ACC112 (cell line): ENCODE measurements at regions not wholly inside any gene's neighbourhood (a gene's known extent, or its start where the extent isn't known, plus 50 kb on each side); places are given as distances from the start of the nearest gene placed in this dataset.
"Not testable (repeated sequence)": the region's sequence is repeated elsewhere in the genome, so short reads cannot be mapped to it uniquely, and the experiment has no call there.

Experiments
- H2AFZ ChIP-seq: fragments of 200-600 bp; sonication (generic); one replicate; pipeline ENCODE4 v1.6.0; 2017; ENCODE audit warnings: antibody characterized with exemption, low read length; ENCODE audit not compliant: unreplicated experiment
- H3K27ac ChIP-seq: fragments of 200-600 bp; sonication (generic); 2 replicates; pipeline ENCODE4 v1.5.1; 2014; ENCODE audit warnings: low read depth, mild to moderate bottlenecking, antibody characterized with exemption, low read length, moderate library complexity
- H3K27me3 ChIP-seq: fragments of 200-600 bp; sonication (generic); 2 replicates; pipeline ENCODE4 v1.6.1; 2014; ENCODE audit warnings: mild to moderate bottlenecking, antibody characterized with exemption, low read length, moderate library complexity, mixed read lengths; ENCODE audit not compliant: insufficient read depth
- H3K36me3 ChIP-seq: fragments of 200-600 bp; sonication (generic); 2 replicates; pipeline ENCODE4 v1.6.1; 2016; ENCODE audit warnings: mild to moderate bottlenecking, antibody characterized with exemption, low read length, moderate library complexity, mixed read lengths; ENCODE audit not compliant: insufficient read depth
- H3K4me1 ChIP-seq: fragments of 200-600 bp; sonication (generic); one replicate; pipeline ENCODE4 v1.6.1; 2016; ENCODE audit warnings: low read length, mixed read lengths; ENCODE audit not compliant: insufficient read depth, unreplicated experiment, control insufficient read depth
- H3K4me3 ChIP-seq: fragments of 200-600 bp; sonication (generic); 2 replicates; pipeline ENCODE4 v1.5.1; 2014; ENCODE audit warnings: mild to moderate bottlenecking, low read depth, low read length
- H3K79me2 ChIP-seq: fragments of 200-600 bp; sonication (generic); one replicate; pipeline ENCODE4 v1.6.0; 2016; ENCODE audit warnings: low read length; ENCODE audit not compliant: control insufficient read depth, unreplicated experiment, insufficient read depth

GRCh38 chr16:29301662-29302285, 104.7 kb downstream of the NPIPB11 start:
- H3K79me2 ChIP-seq, result not testable (repeated sequence)
- peaks cover 15% of the 10 kb centered on the region for H3K4me1 ChIP-seq

GRCh38 chr16:29300541-29301535, 105.7 kb downstream of the NPIPB11 start:
- H3K27ac ChIP-seq, result peak overlapping the region; percentile 75
- not testable (repeated sequence) for H3K79me2 ChIP-seq, H3K27me3 ChIP-seq, H3K36me3 ChIP-seq, H3K4me3 ChIP-seq
- peak overlapping the region; percentile 48 for H2AFZ ChIP-seq
- H3K4me1 ChIP-seq, result peaks cover 12% of the 10 kb centered on the region

More at GRCh38 chr16:29301662-29302285, 104.7 kb downstream of the NPIPB11 start:
- not testable (repeated sequence) for H3K27ac ChIP-seq, H3K4me3 ChIP-seq, H3K36me3 ChIP-seq, H2AFZ ChIP-seq, H3K27me3 ChIP-seq

GRCh38 chr16:29300030-29300491, 106.5 kb downstream of the NPIPB11 start:
- Histone ChIP-seq H2AFZ (peak overlapping the region; percentile 48), H3K4me1 (peaks cover 12% of the 10 kb centered on the region), H3K27ac (peak overlapping the region; percentile 75)
- not testable (repeated sequence) for H3K36me3 ChIP-seq, H3K27me3 ChIP-seq, H3K79me2 ChIP-seq, H3K4me3 ChIP-seq

- not testable (repeated sequence) for H3K36me3 ChIP-seq, H3K27me3 ChIP-seq, H3K4me3 ChIP-seq, H2AFZ ChIP-seq, H3K27ac ChIP-seq, H3K79me2 ChIP-seq
- H3K4me1 ChIP-seq, result peaks cover 12% of the 10 kb centered on the region
Observed at GRCh38 chr16:29298997-29299396, 107.5 kb downstream of the NPIPB11 start.

GRCh38 chr16:29298307-29298706, 108.2 kb downstream of the NPIPB11 start:
- H3K27me3 ChIP-seq, H2AFZ ChIP-seq, H3K27ac ChIP-seq, H3K79me2 ChIP-seq, H3K4me3 ChIP-seq, H3K36me3 ChIP-seq: not testable (repeated sequence)
- H3K4me1 ChIP-seq, result peaks cover 12% of the 10 kb centered on the region

- H3K27ac ChIP-seq, H3K27me3 ChIP-seq, H3K79me2 ChIP-seq, H3K4me3 ChIP-seq, H2AFZ ChIP-seq, H3K36me3 ChIP-seq: not testable (repeated sequence)
- peaks cover 12% of the 10 kb centered on the region for H3K4me1 ChIP-seq
Observed at GRCh38 chr16:29297809-29298177, 108.7 kb downstream of the NPIPB11 start.

GRCh38 chr16:29297144-29297808, 109.2 kb downstream of the NPIPB11 start:
- not testable (repeated sequence) for H2AFZ ChIP-seq, H3K27me3 ChIP-seq, H3K36me3 ChIP-seq, H3K79me2 ChIP-seq, H3K27ac ChIP-seq, H3K4me3 ChIP-seq
- peaks cover 12% of the 10 kb centered on the region for H3K4me1 ChIP-seq

GRCh38 chr16:29296176-29296575, 110.3 kb downstream of the NPIPB11 start:
- H3K27me3 ChIP-seq, H3K27ac ChIP-seq, H3K4me3 ChIP-seq, H2AFZ ChIP-seq, H3K79me2 ChIP-seq, H3K36me3 ChIP-seq: not testable (repeated sequence)
- H3K4me1 ChIP-seq, result peaks cover 17% of the 10 kb centered on the region

- H3K4me3 ChIP-seq, H3K36me3 ChIP-seq, H3K27me3 ChIP-seq, H3K79me2 ChIP-seq, H3K27ac ChIP-seq, H2AFZ ChIP-seq: not testable (repeated sequence)
- peaks cover 17% of the 10 kb centered on the region for H3K4me1 ChIP-seq
Observed at GRCh38 chr16:29294951-29295795, 111.3 kb downstream of the NPIPB11 start.

GRCh38 chr16:29294400-29294933, 112.0 kb downstream of the NPIPB11 start:
- not testable (repeated sequence) for H3K27ac ChIP-seq, H2AFZ ChIP-seq
- H3K4me1 ChIP-seq, result peaks cover 12% of the 10 kb centered on the region

More at GRCh38 chr16:29294400-29294933, 112.0 kb downstream of the NPIPB11 start:
- H3K36me3 ChIP-seq, H3K4me3 ChIP-seq, H3K79me2 ChIP-seq, H3K27me3 ChIP-seq: not testable (repeated sequence)
